Astrocyte of the hippocampus (primary cell): ENCODE measurements at regions not wholly inside any gene's neighbourhood (a gene's known extent, or its start where the extent isn't known, plus 50 kb on each side); places are given as distances from the start of the nearest gene placed in this dataset.
"Not testable (repeated sequence)": the region's sequence is repeated elsewhere in the genome, so short reads cannot be mapped to it uniquely, and the experiment has no call there.

Source experiments
- DNase-seq: peaks from one replicate; pipeline ENCODE4 v3.0.0; 2011; ENCODE audit warnings: low read depth, low spot score

GRCh38 chr4:3589946-3590924, 58.0 kb upstream of the LRPAP1 start:
- not testable (repeated sequence) for DNase-seq

DNA sequence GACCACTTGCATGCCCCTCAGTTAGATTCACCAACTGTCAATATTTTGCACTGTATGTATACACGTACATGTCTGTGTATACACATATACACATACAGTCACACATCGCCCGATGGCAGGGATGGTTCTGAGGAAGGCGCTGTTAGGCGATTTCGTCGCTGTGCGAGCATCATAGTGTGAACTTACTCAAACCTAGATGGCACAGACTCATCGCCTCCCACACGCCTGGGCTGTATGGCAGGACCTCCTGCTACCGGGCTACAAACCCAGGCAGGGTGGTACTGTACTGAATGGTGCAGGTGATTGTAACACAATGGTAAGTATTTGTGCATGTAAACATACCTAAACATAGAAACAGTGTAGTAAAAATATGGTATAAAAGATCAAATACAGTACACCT, 57.2 kb upstream of the LRPAP1 start:
- not testable (repeated sequence) for DNase-seq

GRCh38 chr4:3588517-3589194, 56.4 kb upstream of the LRPAP1 start:
- DNase-seq: not testable (repeated sequence)

DNA sequence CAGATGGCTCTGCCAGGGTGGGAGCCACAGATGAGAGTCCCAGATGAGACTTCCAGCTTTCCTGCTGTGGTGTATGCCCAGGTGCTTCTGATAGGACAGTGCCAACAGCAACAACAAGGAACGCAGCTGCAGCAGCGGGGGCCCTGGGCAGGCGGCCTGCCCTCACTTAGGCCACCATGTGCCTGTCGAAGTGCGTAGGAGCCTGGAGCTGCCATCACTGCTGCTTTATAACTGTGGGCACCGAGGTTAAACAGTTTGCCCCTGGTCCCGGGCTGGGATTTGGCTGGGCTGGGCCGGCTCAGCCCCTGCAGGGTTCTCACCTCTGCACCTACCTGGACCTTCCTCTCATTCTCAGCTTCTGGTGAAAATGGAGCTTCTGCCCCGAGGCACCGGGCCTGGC, 54.4 kb upstream of the LRPAP1 start:
- not testable (repeated sequence) for DNase-seq

GRCh38 chr4:3585567-3585966, 53.3 kb upstream of the LRPAP1 start:
- DNase-seq: not testable (repeated sequence)

GRCh38 chr4:3582091-3582475, 49.9 kb upstream of the LRPAP1 start:
- no peak for DNase-seq
